Right lobe of liver (tissue), 4 donors: ENCODE measurements at regions not wholly inside any gene's neighbourhood (a gene's known extent, or its start where the extent isn't known, plus 50 kb on each side); places are given as distances from the start of the nearest gene placed in this dataset.

ENCODE experiments used
- CTCF ChIP-seq, 4 donors: fragments of 200-600 bp in 3 of 4; fragments of 450-650 bp in 1 of 4; IDR thresholded peaks; one replicate each; pipeline versions ENCODE4 v1.5.1 to v1.8.0; 2016 to 2022; ENCODE audit warnings: antibody characterized with exemption in 4 of 4, mild to moderate bottlenecking in 2 of 4
- POLR2A ChIP-seq: fragments of 450-650 bp; IDR thresholded peaks from one replicate; pipeline ENCODE4 v1.6.1; 2017; ENCODE audit warnings: antibody characterized with exemption, mild to moderate bottlenecking
- donor health status: DM: no; HTN: no; CAD: no.
- donor health status: DM: no; HTN: no; CAD: no.
- donor health status: DM: no; HTN: yes; CAD: no.

- TF ChIP-seq CTCF (IDR thresholded peaks at IDR 0.05) (no peak), POLR2A (no peak)
These were observed 376.1 kb downstream of the ZPLD1 start for GRCh38 chr3:102810937-102811336.
